ENCODE measurements at regions not wholly inside any gene's neighbourhood (a gene's known extent, or its start where the extent isn't known, plus 50 kb on each side); places are given as distances from the start of the nearest gene placed in this dataset.
"Not testable (repeated sequence)": the region's sequence is repeated elsewhere in the genome, so short reads cannot be mapped to it uniquely, and the experiment has no call there.

GRCh38 chr15:35260274-35260673 is 175.2 kb upstream of the NANOGP8 start:
- not testable (repeated sequence) for TF ChIP-seq POLR2A, CTCF, EP300 (IDR thresholded peaks at IDR 0.05)

Data from ovary (tissue), 3 donors.